ENCODE measurements at regions not wholly inside any gene's neighbourhood (a gene's known extent, or its start where the extent isn't known, plus 50 kb on each side); places are given as distances from the start of the nearest gene placed in this dataset.
"Not testable (repeated sequence)": the region's sequence is repeated elsewhere in the genome, so short reads cannot be mapped to it uniquely, and the experiment has no call there.

GRCh38 chr4:128450326-128451120 is 162.9 kb upstream of the PGRMC2 start:
- no peak overlapping the region for H3K27ac ChIP-seq
- no peak for TF ChIP-seq CTCF (conservative IDR thresholded peaks at IDR 0.05)

- no peak overlapping the region for H3K27ac ChIP-seq
- TF ChIP-seq CTCF (conservative IDR thresholded peaks at IDR 0.05): no peak
Observed at GRCh38 chr4:128449251-128449650, 161.6 kb upstream of the PGRMC2 start.

- H3K27ac ChIP-seq: no peak overlapping the region
- no peak for TF ChIP-seq CTCF (conservative IDR thresholded peaks at IDR 0.05)
Observed at GRCh38 chr4:128444544-128445302, 157.1 kb upstream of the PGRMC2 start.

GRCh38 chr4:128440923-128441322 is 153.3 kb upstream of the PGRMC2 start:
- no peak overlapping the region for H3K27ac ChIP-seq
- no peak for TF ChIP-seq CTCF (conservative IDR thresholded peaks at IDR 0.05)

GRCh38 chr4:128437023-128437422 is 149.4 kb upstream of the PGRMC2 start:
- not testable (repeated sequence) for H3K27ac ChIP-seq

- H3K27ac ChIP-seq: not testable (repeated sequence)
Observed at GRCh38 chr4:128429023-128429613, 141.5 kb upstream of the PGRMC2 start.

- H3K27ac ChIP-seq: no peak overlapping the region
- TF ChIP-seq CTCF (conservative IDR thresholded peaks at IDR 0.05): no peak
Observed at GRCh38 chr4:128428397-128428796, 140.8 kb upstream of the PGRMC2 start.

- no peak overlapping the region for H3K27ac ChIP-seq
- peak; percentile 69 for TF ChIP-seq CTCF (conservative IDR thresholded peaks at IDR 0.05)
Observed at GRCh38 chr4:128427832-128428366, 140.3 kb upstream of the PGRMC2 start.

All from VCaP (cell line).